GM12892 (cell line): ENCODE measurements at regions not wholly inside any gene's neighbourhood (a gene's known extent, or its start where the extent isn't known, plus 50 kb on each side); places are given as distances from the start of the nearest gene placed in this dataset.

Experiments used
- POLR2A ChIP-seq: IDR thresholded peaks from 2 replicates; pipeline ENCODE4 v1.6.1; 2011; ENCODE audit warnings: low read depth, low read length, control low read depth
- POLR2AphosphoS5 ChIP-seq: IDR thresholded peaks from 2 replicates; pipeline ENCODE4 v1.6.1; 2011; ENCODE audit warnings: low read depth, low read length, control low read depth
- TAF1 ChIP-seq: IDR thresholded peaks from 2 replicates; pipeline ENCODE4 v1.6.1; 2011; ENCODE audit warnings: low read depth, mild to moderate bottlenecking, control low read depth, low read length, borderline replicate concordance

DNA sequence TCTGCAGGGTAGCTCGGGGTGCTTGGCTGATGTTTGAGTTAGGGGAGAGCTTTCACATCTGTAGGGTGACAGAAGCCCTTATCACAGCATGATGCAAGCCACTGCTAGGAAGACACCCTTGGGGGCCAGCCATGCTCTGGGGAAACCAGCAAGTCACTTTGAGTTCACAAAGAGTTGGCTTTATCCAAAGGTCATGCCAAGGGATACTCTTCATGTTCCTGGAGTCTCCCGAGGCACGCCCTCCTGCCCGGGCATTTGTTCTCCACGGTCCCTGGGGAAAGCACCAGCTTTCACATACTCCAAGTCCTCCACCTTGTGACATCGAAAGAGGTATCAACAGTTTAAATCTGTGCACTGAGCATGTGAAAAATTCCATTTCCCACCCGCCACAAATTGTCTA lies 227.7 kb downstream of the VAPA start:
- no peak for TF ChIP-seq POLR2AphosphoS5
- TF ChIP-seq POLR2A = no peak
- TF ChIP-seq TAF1 = no peak
